Inferior parietal cortex (tissue), 1 donor: ENCODE measurements at regions not wholly inside any gene's neighbourhood (a gene's known extent, or its start where the extent isn't known, plus 50 kb on each side); places are given as distances from the start of the nearest gene placed in this dataset.

ENCODE experiments used
- DNase-seq: peaks from one replicate; pipeline ENCODE4 v3.0.0-alpha.2; 2016; ENCODE audit errors: extremely low spot score

GRCh38 chr6:21808551-21809242 is 215.1 kb downstream of the SOX4 start:
- no peak for DNase-seq

GRCh38 chr6:21811484-21811883 is 217.9 kb downstream of the SOX4 start:
- DNase-seq = no peak

GRCh38 chr6:21816231-21816630 is 222.7 kb downstream of the SOX4 start:
- no peak for DNase-seq

GRCh38 chr6:21820442-21820841 is 226.9 kb downstream of the SOX4 start:
- no peak for DNase-seq

GRCh38 chr6:21823371-21823770 is 229.8 kb downstream of the SOX4 start:
- no peak for DNase-seq

GRCh38 chr6:21824431-21825177 is 231.1 kb downstream of the SOX4 start:
- no peak for DNase-seq

GRCh38 chr6:21826023-21826422 is 232.5 kb downstream of the SOX4 start:
- DNase-seq = no peak

GRCh38 chr6:21826904-21827303 is 233.4 kb downstream of the SOX4 start:
- DNase-seq = no peak

- DNase-seq = no peak
Measured at GRCh38 chr6:21827425-21828202, 234.1 kb downstream of the SOX4 start.

- DNase-seq = no peak
Measured at GRCh38 chr6:21828704-21829103, 235.2 kb downstream of the SOX4 start.

GRCh38 chr6:21829126-21829525 is 235.6 kb downstream of the SOX4 start:
- DNase-seq = no peak

- no peak for DNase-seq
Measured at GRCh38 chr6:21831521-21832291, 238.2 kb downstream of the SOX4 start.

GRCh38 chr6:21836277-21836676 is 242.7 kb downstream of the SOX4 start:
- no peak for DNase-seq

- no peak for DNase-seq
Measured at GRCh38 chr6:21836772-21837425, 243.3 kb downstream of the SOX4 start.

- no peak for DNase-seq
Measured at GRCh38 chr6:21840428-21840827, 246.9 kb downstream of the SOX4 start.

- DNase-seq = no peak
Measured at GRCh38 chr6:21842875-21843645, 249.5 kb downstream of the SOX4 start.

GRCh38 chr6:21844120-21844917 is 250.8 kb downstream of the SOX4 start:
- no peak for DNase-seq

- DNase-seq = peak; percentile 55
Measured at GRCh38 chr6:21845018-21845417, 251.5 kb downstream of the SOX4 start.

- no peak for DNase-seq
Measured at GRCh38 chr6:21845439-21846140, 252.0 kb downstream of the SOX4 start.
